Stimulated activated effector memory CD8-positive, alpha-beta T cell treated with anti-CD3 and anti-CD28 coated beads, Interleukin-12 subunit alpha, Interleukin-12 subunit beta, amount 100 ng/mL, for 72 hours (primary cell): ENCODE measurements at regions not wholly inside any gene's neighbourhood (a gene's known extent, or its start where the extent isn't known, plus 50 kb on each side); places are given as distances from the start of the nearest gene placed in this dataset.

Experiments
- ATAC-seq: fragments of 150-1000 bp; cut with Tn5 transposase; 2 replicates; pipeline ENCODE4 v1.10.0; 2021
- DNase-seq, 2 donors: peaks; one replicate each; pipeline ENCODE4 v3.0.0; 2021 to 2022; ENCODE audit warnings: low spot score in 2 of 2
- H3K27ac Mint-ChIP-seq: one replicate; pipeline ENCODE4 v1.8.0; 2022; ENCODE audit warnings: mild to moderate bottlenecking, mixed read lengths
- H3K36me3 Mint-ChIP-seq: one replicate; pipeline ENCODE4 v1.8.0; 2022; ENCODE audit warnings: mild to moderate bottlenecking, mixed read lengths
- H3K4me1 Mint-ChIP-seq: one replicate; pipeline ENCODE4 v1.8.0; 2022; ENCODE audit warnings: mixed read lengths
- H3K4me3 Mint-ChIP-seq: one replicate; pipeline ENCODE4 v1.8.0; 2022; ENCODE audit warnings: mild to moderate bottlenecking, mixed read lengths
- H3K9me3 Mint-ChIP-seq: one replicate; pipeline ENCODE4 v1.8.0; 2022; ENCODE audit warnings: mixed read lengths

DNA sequence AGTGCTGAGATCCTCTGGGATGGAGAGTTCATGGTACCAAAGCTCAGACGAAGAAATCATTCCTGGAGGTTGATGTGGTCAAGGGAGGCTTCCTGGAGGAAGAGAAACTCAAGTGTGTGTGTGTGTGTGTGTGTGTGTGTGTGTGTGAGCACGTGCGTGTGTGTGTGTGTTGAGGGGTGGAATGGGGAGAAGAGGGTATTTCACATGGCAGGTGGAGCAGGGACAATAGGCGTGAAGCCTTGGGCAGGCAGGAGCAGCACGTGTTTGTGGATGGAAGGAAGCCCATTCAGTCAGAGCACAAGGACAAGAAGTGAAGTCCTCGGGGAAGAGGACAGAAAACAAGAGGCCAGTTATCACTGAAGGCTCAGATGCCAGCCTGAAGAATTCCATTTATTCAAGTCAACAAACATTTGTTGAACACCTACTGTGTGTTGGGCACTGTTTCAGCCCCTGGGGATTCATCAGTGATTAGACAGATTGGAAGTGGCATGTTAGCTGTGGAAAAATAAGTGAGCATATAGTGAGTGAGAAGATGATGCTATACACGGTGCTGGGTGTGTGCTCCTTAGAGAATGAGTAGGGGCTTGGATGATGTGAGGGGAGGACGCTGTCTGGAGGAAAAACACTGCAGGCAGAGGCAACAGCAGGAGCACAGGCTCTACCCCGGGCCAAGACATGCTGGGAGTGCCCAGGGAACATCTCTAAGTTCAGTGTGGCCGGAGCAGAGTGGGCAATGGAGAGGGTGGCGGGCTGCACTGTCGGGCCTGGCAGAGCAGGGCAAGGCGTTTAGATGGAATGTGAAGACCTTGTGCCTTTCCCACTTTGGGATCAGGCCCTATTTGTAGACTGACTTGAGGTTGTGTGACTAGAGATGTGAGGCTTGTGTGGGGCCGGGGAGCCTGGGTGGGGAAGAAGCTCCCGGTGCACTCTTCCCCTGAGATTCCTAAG is 267.1 kb downstream of the CBLN1 start:
- no peaks in the 10 kb centered on the region for H3K36me3 Mint-ChIP-seq
- peak in 1 of 2 donors; percentile 15 for DNase-seq
- peaks cover 14% of the 10 kb centered on the region for H3K9me3 Mint-ChIP-seq
- no peak overlapping the region for H3K27ac Mint-ChIP-seq
- H3K4me1 Mint-ChIP-seq = no peaks in the 10 kb centered on the region
- H3K4me3 Mint-ChIP-seq = no peak overlapping the region
- ATAC-seq = no peak

GRCh38 chr16:49013727-49014080 is 267.9 kb downstream of the CBLN1 start:
- no peak overlapping the region for H3K4me3 Mint-ChIP-seq
- H3K9me3 Mint-ChIP-seq = peaks cover 14% of the 10 kb centered on the region
- ATAC-seq (no peak), DNase-seq (no peak)
- H3K4me1 Mint-ChIP-seq = no peaks in the 10 kb centered on the region
- H3K36me3 Mint-ChIP-seq = no peaks in the 10 kb centered on the region
- H3K27ac Mint-ChIP-seq = no peak overlapping the region

GRCh38 chr16:49012961-49013726 is 268.5 kb downstream of the CBLN1 start:
- Mint-ChIP-seq H3K4me3 (no peak overlapping the region), H3K27ac (no peak overlapping the region), H3K36me3 (no peaks in the 10 kb centered on the region), H3K9me3 (peaks cover 14% of the 10 kb centered on the region), H3K4me1 (no peaks in the 10 kb centered on the region)
- ATAC-seq (no peak), DNase-seq (no peak)

DNA sequence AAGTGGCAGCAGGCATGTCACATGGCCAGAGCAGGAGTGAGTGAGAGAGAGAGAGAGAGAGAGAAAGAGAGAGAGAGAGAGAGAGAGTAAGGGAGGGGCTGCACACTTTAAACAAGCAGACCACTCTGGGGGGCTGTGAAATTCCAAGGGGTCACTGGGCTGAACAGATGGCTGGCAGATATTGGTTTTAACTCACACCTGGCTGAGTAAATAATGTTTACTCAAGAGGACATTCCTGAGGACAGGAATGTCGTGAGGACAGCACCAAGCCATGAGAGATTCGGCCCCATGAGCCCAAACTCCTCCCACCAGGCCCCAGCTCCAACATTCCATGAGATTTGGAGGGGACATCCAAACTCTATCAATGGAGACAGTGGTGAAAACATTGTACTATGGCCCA is 269.7 kb downstream of the CBLN1 start:
- no peaks in the 10 kb centered on the region for H3K4me1 Mint-ChIP-seq
- H3K4me3 Mint-ChIP-seq = no peak overlapping the region
- no peak for ATAC-seq
- no peak overlapping the region for H3K27ac Mint-ChIP-seq
- H3K36me3 Mint-ChIP-seq = no peaks in the 10 kb centered on the region
- no peak for DNase-seq
- H3K9me3 Mint-ChIP-seq = peaks cover 14% of the 10 kb centered on the region

GRCh38 chr16:49010879-49011278 is 270.8 kb downstream of the CBLN1 start:
- Mint-ChIP-seq H3K36me3 (no peaks in the 10 kb centered on the region), H3K9me3 (peaks cover 18% of the 10 kb centered on the region), H3K4me1 (no peaks in the 10 kb centered on the region), H3K27ac (no peak overlapping the region), H3K4me3 (no peak overlapping the region)
- ATAC-seq = no peak
- no peak for DNase-seq

GRCh38 chr16:49010396-49010795 is 271.2 kb downstream of the CBLN1 start:
- H3K36me3 Mint-ChIP-seq = no peaks in the 10 kb centered on the region
- H3K4me3 Mint-ChIP-seq = no peak overlapping the region
- ATAC-seq (no peak), DNase-seq (no peak)
- no peaks in the 10 kb centered on the region for H3K4me1 Mint-ChIP-seq
- peaks cover 18% of the 10 kb centered on the region for H3K9me3 Mint-ChIP-seq
- no peak overlapping the region for H3K27ac Mint-ChIP-seq

- Mint-ChIP-seq H3K4me1 (no peaks in the 10 kb centered on the region), H3K4me3 (no peak overlapping the region), H3K27ac (no peak overlapping the region), H3K9me3 (peaks cover 18% of the 10 kb centered on the region), H3K36me3 (no peaks in the 10 kb centered on the region)
- ATAC-seq (no peak), DNase-seq (no peak)
These were observed 272.4 kb downstream of the CBLN1 start for GRCh38 chr16:49009204-49009603.

GRCh38 chr16:49003992-49004391 is 277.6 kb downstream of the CBLN1 start:
- peaks cover 5% of the 10 kb centered on the region for H3K9me3 Mint-ChIP-seq
- DNase-seq (no peak), ATAC-seq (no peak)
- no peaks in the 10 kb centered on the region for H3K4me1 Mint-ChIP-seq
- H3K27ac Mint-ChIP-seq = no peak overlapping the region
- H3K4me3 Mint-ChIP-seq = no peak overlapping the region
- H3K36me3 Mint-ChIP-seq = no peaks in the 10 kb centered on the region

- H3K4me1 Mint-ChIP-seq = no peaks in the 10 kb centered on the region
- H3K36me3 Mint-ChIP-seq = no peaks in the 10 kb centered on the region
- no peak for DNase-seq
- H3K9me3 Mint-ChIP-seq = peaks cover 5% of the 10 kb centered on the region
- no peak for ATAC-seq
- H3K4me3 Mint-ChIP-seq = no peak overlapping the region
- no peak overlapping the region for H3K27ac Mint-ChIP-seq
These were observed 278.6 kb downstream of the CBLN1 start for GRCh38 chr16:49003022-49003421.

DNA sequence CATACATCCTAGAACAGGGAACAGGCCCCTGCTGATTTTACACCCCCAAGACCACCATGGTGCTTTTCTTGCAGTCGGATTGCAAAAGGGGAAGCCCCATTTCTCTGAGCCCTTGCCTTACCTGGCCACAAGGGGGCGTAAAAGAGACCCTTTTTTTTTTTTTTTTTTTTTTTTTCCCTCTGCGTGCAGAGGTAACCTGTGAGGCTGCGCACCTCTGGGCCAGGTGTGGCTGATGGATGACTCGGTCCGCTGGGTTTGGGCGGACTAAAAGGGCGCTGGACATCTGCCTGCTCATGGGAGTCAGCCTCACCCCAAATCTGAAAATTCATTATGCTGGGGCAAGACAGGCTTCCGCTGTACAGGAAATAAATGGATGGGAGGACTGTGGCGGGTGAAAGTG is 281.0 kb downstream of the CBLN1 start:
- DNase-seq = no peak
- no peak overlapping the region for H3K27ac Mint-ChIP-seq
- H3K4me3 Mint-ChIP-seq = no peak overlapping the region
- no peaks in the 10 kb centered on the region for H3K36me3 Mint-ChIP-seq
- ATAC-seq = no peak
- peaks cover 7% of the 10 kb centered on the region for H3K9me3 Mint-ChIP-seq
- no peaks in the 10 kb centered on the region for H3K4me1 Mint-ChIP-seq

- no peak overlapping the region for H3K4me3 Mint-ChIP-seq
- no peaks in the 10 kb centered on the region for H3K4me1 Mint-ChIP-seq
- H3K9me3 Mint-ChIP-seq = peaks cover 8% of the 10 kb centered on the region
- no peak overlapping the region for H3K27ac Mint-ChIP-seq
- H3K36me3 Mint-ChIP-seq = no peaks in the 10 kb centered on the region
- no peak for DNase-seq
- no peak for ATAC-seq
These were observed 282.1 kb downstream of the CBLN1 start for GRCh38 chr16:48999508-48999907.

GRCh38 chr16:48999044-48999443 is 282.6 kb downstream of the CBLN1 start:
- H3K27ac Mint-ChIP-seq = no peak overlapping the region
- H3K9me3 Mint-ChIP-seq = peaks cover 8% of the 10 kb centered on the region
- no peaks in the 10 kb centered on the region for H3K4me1 Mint-ChIP-seq
- no peak for ATAC-seq
- no peak for DNase-seq
- H3K4me3 Mint-ChIP-seq = no peak overlapping the region
- H3K36me3 Mint-ChIP-seq = no peaks in the 10 kb centered on the region

- Mint-ChIP-seq H3K9me3 (peaks cover 10% of the 10 kb centered on the region), H3K4me1 (no peaks in the 10 kb centered on the region), H3K36me3 (no peaks in the 10 kb centered on the region), H3K4me3 (no peak overlapping the region), H3K27ac (no peak overlapping the region)
- no peak for ATAC-seq
- no peak for DNase-seq
These were observed 283.7 kb downstream of the CBLN1 start for GRCh38 chr16:48997946-48998345.

DNA sequence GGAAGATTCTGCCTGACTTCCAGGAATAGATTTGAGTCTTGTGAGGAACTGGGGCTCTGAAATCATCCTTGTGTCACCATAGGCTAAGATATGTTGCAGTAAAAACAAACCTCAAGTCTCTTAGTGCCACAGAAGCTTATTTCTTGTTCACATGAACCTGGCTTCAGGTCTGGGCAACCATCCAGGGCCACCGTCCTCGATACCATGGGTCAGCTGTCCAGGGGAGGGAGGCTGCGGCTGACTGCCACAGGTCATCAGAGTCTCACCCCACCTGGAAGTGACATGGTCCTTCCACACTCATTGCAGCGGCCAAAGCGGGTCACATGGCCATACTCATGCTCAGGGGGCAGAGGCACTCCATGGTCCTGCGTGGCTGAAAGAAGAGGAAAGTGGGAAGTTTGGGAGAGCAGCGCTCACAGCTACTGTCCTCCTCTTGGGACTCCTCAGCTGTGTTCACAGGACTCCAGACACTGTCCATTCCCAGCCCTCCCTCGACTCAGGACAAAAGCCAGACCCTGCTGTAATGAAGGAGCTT is 284.5 kb downstream of the CBLN1 start:
- Mint-ChIP-seq H3K4me1 (no peaks in the 10 kb centered on the region), H3K27ac (no peak overlapping the region), H3K4me3 (no peak overlapping the region), H3K36me3 (no peaks in the 10 kb centered on the region), H3K9me3 (peaks cover 10% of the 10 kb centered on the region)
- ATAC-seq = peak; percentile 24
- DNase-seq = no peak

- Mint-ChIP-seq H3K27ac (no peak overlapping the region), H3K4me1 (no peaks in the 10 kb centered on the region), H3K9me3 (peaks cover 7% of the 10 kb centered on the region), H3K36me3 (no peaks in the 10 kb centered on the region), H3K4me3 (no peak overlapping the region)
- DNase-seq = no peak
- no peak for ATAC-seq
These were observed 303.1 kb downstream of the CBLN1 start for GRCh38 chr16:48978501-48978900.

DNA sequence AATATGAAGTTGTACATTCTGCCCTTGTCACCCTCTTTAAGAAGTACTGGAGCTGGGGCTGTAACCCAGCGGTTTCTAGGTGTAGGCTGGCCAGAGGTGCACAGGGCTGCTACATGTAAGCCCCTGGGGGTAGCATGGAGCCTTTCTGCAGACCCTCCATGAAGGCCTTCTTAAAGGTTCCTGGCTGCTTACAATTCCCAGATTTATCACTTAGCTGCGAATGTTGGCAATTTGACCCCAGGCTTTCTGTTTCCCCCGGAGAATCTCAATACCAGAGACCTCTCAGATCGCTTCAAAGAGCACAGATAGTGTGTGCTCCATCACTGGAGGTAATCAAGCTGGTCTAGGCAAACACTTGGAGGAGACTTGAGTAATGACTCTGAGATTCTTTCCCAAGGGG is 309.4 kb downstream of the CBLN1 start:
- Mint-ChIP-seq H3K4me3 (no peak overlapping the region), H3K27ac (no peak overlapping the region), H3K9me3 (no peaks in the 10 kb centered on the region), H3K4me1 (no peaks in the 10 kb centered on the region), H3K36me3 (no peaks in the 10 kb centered on the region)
- ATAC-seq (no peak), DNase-seq (no peak)
